Upper lobe of right lung (tissue), 1 donor: ENCODE measurements at regions not wholly inside any gene's neighbourhood (a gene's known extent, or its start where the extent isn't known, plus 50 kb on each side); places are given as distances from the start of the nearest gene placed in this dataset.

Experiments used
- ATAC-seq: fragments of 200-7000 bp; cut with Tn5 transposase; one replicate; pipeline ENCODE4 v1.9.1; 2020; ENCODE audit warnings: mild to moderate bottlenecking, moderate library complexity
- DNase-seq: peaks from one replicate; pipeline ENCODE4 v3.0.0-alpha.2; 2020
- H3K27ac ChIP-seq: fragments of 200-600 bp; one replicate; pipeline ENCODE4 v1.8.0; 2022
- H3K27me3 ChIP-seq: fragments of 200-600 bp; one replicate; pipeline ENCODE4 v1.8.0; 2022; ENCODE audit warnings: mild to moderate bottlenecking
- H3K36me3 ChIP-seq: fragments of 200-600 bp; one replicate; pipeline ENCODE4 v1.8.0; 2022
- H3K4me1 ChIP-seq: fragments of 200-600 bp; one replicate; pipeline ENCODE4 v1.8.0; 2022
- H3K4me3 ChIP-seq: fragments of 200-600 bp; one replicate; pipeline ENCODE4 v1.8.0; 2022; ENCODE audit warnings: mild to moderate bottlenecking
- H3K9me3 ChIP-seq: fragments of 200-600 bp; one replicate; pipeline ENCODE4 v1.8.0; 2022
- CTCF ChIP-seq: fragments of 200-600 bp; IDR thresholded peaks from one replicate; pipeline ENCODE4 v1.8.0; 2022; ENCODE audit warnings: antibody characterized with exemption
- intact Hi-C: fragments of 100-400 bp; cut with DNase I; formaldehyde crosslinking; loops from one replicate; pipeline ENCODE4 v1.11.0; 2022
- donor health status: DM: no; HTN: yes; CAD: no; lungs with severe emphysema.

- Histone ChIP-seq H3K27me3 (no peaks in the 10 kb centered on the region), H3K36me3 (no peaks in the 10 kb centered on the region), H3K4me1 (peaks cover 3% of the 10 kb centered on the region), H3K4me3 (no peak overlapping the region), H3K9me3 (no peaks in the 10 kb centered on the region), H3K27ac (no peak overlapping the region)
- ATAC-seq (peak; percentile 65), DNase-seq (no peak)
- intact Hi-C loops: no loop called here
- TF ChIP-seq CTCF: no peak
Observed at GRCh38 chr18:54777118-54777791, 51.0 kb upstream of the RAB27B start.

GRCh38 chr18:54777989-54778388 is 50.3 kb upstream of the RAB27B start:
- ATAC-seq (no peak), DNase-seq (no peak)
- H3K27me3 ChIP-seq: no peaks in the 10 kb centered on the region
- no peaks in the 10 kb centered on the region for H3K9me3 ChIP-seq
- no peak overlapping the region for H3K27ac ChIP-seq
- no peak overlapping the region for H3K4me3 ChIP-seq
- peaks cover 3% of the 10 kb centered on the region for H3K4me1 ChIP-seq
- H3K36me3 ChIP-seq: no peaks in the 10 kb centered on the region
- intact Hi-C loops: no loop called here
- no peak for TF ChIP-seq CTCF
